ENCODE measurements at regions not wholly inside any gene's neighbourhood (a gene's known extent, or its start where the extent isn't known, plus 50 kb on each side); places are given as distances from the start of the nearest gene placed in this dataset.

DNA sequence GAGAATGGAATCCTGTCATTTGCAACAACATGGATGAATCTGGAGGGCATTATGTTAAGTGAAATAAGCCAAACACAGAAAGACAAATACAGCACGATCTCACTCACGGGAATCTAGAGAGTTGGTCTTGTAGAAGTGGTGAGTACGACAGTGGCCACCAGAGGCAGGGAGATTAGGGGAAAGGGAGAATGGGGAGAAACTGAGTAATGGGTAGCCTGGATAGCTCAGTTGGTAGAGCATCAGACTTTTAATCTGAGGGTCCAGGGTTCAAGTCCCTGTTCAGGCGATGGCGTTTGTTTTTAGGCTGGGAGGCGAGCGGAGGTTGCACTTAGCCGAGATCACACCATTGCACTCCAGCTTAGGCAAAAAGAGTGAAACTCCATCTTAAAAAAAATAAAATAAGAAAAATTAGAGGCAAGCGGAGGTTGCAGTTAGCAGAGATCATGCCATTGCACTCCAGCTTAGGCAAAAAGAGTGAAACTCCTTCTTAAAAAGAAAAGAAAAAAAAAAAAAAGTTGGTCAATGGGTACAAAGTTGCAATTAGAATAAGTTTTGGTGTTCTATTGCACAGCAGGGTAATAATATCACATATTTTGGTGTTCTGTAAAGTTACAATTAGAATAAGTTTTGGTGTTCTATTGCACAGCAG lies 95.7 kb upstream of the UBASH3B start:
- TF ChIP-seq, protein P1, sequence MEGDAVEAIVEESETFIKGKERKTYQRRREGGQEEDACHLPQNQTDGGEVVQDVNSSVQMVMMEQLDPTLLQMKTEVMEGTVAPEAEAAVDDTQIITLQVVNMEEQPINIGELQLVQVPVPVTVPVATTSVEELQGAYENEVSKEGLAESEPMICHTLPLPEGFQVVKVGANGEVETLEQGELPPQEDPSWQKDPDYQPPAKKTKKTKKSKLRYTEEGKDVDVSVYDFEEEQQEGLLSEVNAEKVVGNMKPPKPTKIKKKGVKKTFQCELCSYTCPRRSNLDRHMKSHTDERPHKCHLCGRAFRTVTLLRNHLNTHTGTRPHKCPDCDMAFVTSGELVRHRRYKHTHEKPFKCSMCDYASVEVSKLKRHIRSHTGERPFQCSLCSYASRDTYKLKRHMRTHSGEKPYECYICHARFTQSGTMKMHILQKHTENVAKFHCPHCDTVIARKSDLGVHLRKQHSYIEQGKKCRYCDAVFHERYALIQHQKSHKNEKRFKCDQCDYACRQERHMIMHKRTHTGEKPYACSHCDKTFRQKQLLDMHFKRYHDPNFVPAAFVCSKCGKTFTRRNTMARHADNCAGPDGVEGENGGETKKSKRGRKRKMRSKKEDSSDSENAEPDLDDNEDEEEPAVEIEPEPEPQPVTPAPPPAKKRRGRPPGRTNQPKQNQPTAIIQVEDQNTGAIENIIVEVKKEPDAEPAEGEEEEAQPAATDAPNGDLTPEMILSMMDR (IDR thresholded peaks at IDR 0.05): no peak
- no peak for TF ChIP-seq POLR2AphosphoS5 (IDR thresholded peaks at IDR 0.05)

Measured in stomach (tissue), 4 donors.